ENCODE measurements at regions not wholly inside any gene's neighbourhood (a gene's known extent, or its start where the extent isn't known, plus 50 kb on each side); places are given as distances from the start of the nearest gene placed in this dataset.

- intact Hi-C loops (cut with DNase I), result no loop called here
- DNase-seq (ENCODE audit: low spot score), result no peak
Observed at GRCh38 chr18:34001376-34001775, 223.3 kb downstream of the NOL4 start.

GRCh38 chr18:33987206-33987605 is 237.5 kb downstream of the NOL4 start:
- intact Hi-C loops (cut with DNase I), result no loop called here
- no peak for DNase-seq (ENCODE audit: low spot score)

DNA sequence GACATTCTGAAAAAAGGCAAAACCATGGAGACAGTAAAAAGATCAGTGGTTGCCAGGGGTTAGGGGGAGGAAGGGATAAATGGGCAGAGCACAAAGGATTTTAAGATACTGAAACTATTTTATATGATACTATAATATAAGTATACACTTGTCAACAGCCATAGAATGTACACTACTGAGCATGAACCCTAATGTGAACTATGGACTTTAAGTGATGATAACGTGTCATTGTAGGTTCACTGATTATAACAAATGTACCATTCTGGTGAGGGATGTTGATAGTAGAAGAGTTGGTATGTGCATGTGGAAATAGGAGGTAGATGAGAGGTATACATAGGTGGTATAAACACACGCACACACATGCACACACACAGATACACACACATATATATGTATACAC is 241.6 kb downstream of the NOL4 start:
- intact Hi-C loops (cut with DNase I), result no loop called here
- no peak for DNase-seq (ENCODE audit: low spot score)

- no peak for DNase-seq (ENCODE audit: low spot score)
- intact Hi-C loops (cut with DNase I), result no loop called here
Observed at GRCh38 chr18:33960417-33960816, 264.3 kb downstream of the NOL4 start.

DNA sequence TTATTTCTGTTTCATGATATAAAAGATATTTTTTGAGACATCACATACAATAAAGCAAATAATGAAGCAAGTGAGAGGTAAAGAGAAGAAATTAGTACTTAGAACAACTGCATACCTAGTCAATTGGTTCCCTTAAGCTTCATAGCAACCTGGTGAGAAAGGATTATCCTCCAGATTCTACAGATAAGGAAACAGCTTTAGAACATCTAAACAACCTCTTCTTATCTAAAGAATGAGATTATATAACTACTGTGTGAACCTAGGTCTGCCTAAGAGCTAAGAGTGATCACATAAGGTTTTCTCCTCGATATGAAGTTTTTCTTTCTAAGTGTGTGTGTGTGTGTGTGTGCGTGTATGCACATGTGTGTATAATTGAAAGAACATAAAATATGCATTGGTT is 265.1 kb downstream of the NOL4 start:
- no peak for DNase-seq (ENCODE audit: low spot score)
- intact Hi-C loops (cut with DNase I), result no loop called here

- DNase-seq (ENCODE audit: low spot score), result no peak
- intact Hi-C loops (cut with DNase I), result no loop called here
Observed at GRCh38 chr18:33957707-33958106, 267.0 kb downstream of the NOL4 start.

DNA sequence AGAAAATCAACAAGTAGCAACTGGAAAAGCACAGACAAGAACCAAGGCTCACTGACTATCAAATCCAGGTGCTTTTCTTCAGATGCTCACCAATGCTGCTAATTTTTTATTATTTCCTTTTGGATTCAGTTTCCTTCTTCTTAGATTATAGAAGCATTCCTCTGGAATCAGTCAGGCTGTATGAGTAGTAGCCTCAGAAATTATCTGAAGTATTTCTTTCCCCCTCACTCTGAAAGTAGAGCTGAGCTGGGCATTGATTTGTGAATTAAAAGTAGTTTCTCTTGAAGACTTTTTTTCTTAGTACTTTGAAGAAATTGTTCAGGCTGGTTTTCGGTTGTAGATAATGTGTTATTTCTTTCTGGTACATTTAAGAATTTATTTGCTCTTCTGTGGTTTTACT is 273.7 kb downstream of the NOL4 start:
- no peak for DNase-seq (ENCODE audit: low spot score)
- intact Hi-C loops (cut with DNase I), result no loop called here

DNA sequence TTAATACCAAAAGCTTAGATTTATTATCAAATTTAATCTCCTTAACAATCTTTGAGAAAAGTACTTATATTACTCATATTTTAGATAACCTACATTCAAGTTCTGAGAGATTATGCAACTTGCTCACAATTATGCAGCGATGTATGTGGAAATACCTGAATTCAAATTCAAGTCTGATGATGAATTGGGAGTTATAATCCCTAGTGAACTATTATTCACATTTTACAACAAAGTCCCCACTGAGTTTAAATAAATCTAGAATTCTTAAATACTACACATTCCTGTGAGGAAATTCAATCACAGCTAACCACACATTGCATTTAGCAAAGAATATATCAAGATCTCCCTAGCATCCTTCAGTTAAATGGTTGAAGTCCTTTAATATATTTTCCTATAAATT is 278.4 kb downstream of the NOL4 start:
- no peak for DNase-seq (ENCODE audit: low spot score)
- intact Hi-C loops (cut with DNase I), result no loop called here

DNA sequence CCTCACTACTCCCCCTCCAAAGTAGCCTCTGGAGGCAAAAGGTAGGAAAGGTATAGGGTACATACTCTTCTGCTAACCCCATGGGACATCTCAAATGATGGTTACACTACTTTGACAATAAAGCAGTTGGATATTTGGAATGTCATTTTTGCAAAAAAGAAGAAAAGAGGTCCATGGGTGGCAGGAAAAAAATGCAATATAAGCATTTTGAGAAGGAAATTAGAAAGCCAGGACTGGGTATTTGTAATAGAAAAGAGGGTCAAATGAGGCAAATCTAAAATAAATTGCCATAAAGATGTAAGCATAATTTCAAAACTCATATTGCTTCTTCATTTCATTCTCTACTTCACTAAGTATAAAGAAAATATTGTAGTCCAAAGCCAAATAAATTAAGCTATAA is 280.2 kb downstream of the NOL4 start:
- intact Hi-C loops (cut with DNase I), result no loop called here
- no peak for DNase-seq (ENCODE audit: low spot score)

DNA sequence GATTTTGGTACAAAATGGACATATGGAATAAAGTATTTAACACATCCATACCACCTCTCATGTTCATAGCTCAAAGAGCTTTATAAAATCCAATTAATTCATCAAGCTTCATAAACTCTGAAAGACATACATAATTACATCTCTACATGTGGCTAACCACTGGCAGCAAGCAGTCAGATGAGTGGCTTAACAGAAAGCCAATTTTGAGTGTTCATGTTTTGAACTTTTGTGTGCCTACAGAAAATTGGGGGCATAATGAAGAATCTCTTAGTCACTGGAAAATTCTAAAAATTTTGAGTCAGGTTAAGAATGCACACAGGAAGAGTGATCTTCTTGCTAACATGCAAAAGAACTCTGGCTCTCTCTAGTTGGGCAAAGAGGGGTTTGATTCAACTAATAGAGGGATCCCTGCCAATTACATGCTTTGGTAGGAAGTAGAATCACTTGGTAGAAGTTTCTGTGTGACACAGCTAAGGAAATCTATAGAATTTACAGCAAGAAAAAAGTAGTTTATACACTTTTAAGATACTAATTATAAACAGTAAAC is 287.4 kb downstream of the NOL4 start:
- intact Hi-C loops (cut with DNase I), result no loop called here

DNA sequence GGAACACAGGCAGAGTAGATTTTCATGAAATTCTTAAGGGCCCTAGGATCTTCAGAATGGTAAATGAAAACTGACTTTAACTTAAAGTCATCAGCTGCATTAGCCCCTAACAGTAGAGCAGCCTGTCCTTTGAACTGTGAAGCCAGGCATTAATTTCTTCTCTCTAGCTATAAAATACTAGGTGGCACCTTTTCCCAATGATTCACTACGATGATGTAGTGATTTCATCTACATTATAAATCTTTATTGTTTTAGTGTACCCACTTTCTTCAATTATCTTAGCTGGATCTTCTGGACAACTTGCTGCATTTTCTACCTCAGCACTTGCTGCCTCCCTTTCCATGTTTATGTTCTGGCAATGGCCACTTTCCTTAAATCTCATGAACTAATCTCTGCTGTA is 290.5 kb downstream of the NOL4 start:
- intact Hi-C loops (cut with DNase I), result no loop called here
- DNase-seq (ENCODE audit: low spot score), result no peak

More for the DNA sequence above, 287.4 kb downstream of the NOL4 start:
- DNase-seq (ENCODE audit: low spot score), result no peak

- no peak for DNase-seq (ENCODE audit: low spot score)
- intact Hi-C loops (cut with DNase I), result no loop called here
Observed at GRCh38 chr18:33928231-33928630, 296.5 kb downstream of the NOL4 start.

DNA sequence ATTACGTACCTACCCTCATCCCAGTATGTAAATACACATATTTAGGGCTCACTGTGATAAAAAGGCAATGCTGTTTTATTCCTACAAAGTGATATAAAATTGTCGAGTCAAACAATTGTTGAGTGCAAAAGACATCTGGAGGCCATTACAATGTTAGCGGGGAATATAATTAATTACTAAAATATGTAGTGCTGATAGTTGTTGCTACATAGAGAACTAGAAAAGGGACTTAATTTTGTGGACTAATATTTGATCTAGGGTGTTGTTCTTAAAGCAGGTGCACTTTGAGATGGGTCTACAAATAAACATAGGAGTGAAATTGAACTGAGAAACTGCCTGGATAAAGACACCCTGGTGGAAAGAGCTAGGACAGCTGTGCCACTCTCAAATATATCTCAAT is 300.1 kb downstream of the NOL4 start:
- intact Hi-C loops (cut with DNase I), result no loop called here
- DNase-seq (ENCODE audit: low spot score), result no peak

DNA sequence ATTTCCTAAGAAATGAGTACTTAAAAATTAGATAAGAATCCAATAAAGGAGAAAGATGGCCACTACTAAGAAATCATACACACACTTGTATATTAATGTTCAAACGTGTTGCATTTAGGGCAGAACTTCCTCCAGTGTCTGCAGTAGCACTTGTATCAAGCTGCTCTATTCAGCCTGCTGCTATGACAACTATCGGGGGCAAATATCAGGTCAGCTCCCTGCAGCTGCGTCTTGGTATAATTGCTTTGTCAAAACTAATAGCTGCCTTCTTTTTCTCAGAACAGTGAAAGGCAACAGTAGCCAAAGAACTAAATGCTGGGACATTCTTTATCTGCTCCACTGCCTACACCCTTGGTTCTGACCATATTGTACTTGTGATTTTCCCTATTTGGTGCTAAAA is 300.7 kb downstream of the NOL4 start:
- intact Hi-C loops (cut with DNase I), result no loop called here
- DNase-seq (ENCODE audit: low spot score), result no peak

- no peak for DNase-seq (ENCODE audit: low spot score)
- intact Hi-C loops (cut with DNase I), result no loop called here
Observed at GRCh38 chr18:33918571-33918970, 306.1 kb downstream of the NOL4 start.

DNA sequence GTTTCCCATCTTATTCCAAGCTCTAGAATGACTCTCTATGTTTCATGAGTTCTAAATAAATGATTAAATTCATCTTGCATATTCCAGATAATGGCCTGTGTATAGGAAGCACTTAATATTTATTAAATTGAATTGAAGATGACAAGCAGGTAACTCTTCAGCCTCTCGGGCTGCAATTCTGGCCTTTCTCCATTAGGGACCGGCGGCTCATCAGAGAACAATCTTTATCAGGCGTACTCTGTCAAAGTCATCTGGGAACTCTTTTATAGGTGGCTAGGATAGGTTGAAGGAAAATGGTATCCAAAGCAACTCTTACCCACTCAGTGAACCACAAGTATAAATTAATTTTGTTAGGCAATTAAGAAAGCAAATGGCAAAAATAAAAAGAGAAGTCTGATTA is 308.5 kb downstream of the NOL4 start:
- intact Hi-C loops (cut with DNase I), result no loop called here
- no peak for DNase-seq (ENCODE audit: low spot score)

DNA sequence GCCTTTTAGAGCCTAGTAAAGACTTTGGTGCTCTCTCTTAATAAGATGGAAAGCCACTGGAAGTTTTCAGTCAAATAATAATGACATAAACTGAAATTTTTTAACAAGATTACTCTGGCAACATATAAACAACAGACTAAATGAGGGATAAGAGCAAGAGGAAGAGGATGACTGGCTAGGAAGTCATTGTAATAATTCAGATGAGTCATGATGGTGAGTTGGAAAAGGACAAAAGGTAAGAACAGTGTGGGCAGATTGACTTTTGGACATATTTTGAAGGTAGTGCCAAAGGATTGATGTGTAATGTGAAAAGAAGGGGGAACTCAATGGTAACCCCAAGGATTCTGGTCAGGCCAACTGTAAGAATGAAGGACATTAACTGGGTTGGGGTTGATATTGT is 310.3 kb downstream of the NOL4 start:
- intact Hi-C loops (cut with DNase I), result no loop called here
- no peak for DNase-seq (ENCODE audit: low spot score)

GRCh38 chr18:33906046-33906445 is 318.7 kb downstream of the NOL4 start:
- intact Hi-C loops (cut with DNase I), result no loop called here
- no peak for DNase-seq (ENCODE audit: low spot score)

GRCh38 chr18:33901894-33902512 is 322.7 kb downstream of the NOL4 start:
- DNase-seq (ENCODE audit: low spot score), result no peak
- intact Hi-C loops (cut with DNase I), result no loop called here

GRCh38 chr18:33900638-33901037 is 322.6 kb downstream of the ASXL3 start:
- DNase-seq (ENCODE audit: low spot score), result no peak

DNA sequence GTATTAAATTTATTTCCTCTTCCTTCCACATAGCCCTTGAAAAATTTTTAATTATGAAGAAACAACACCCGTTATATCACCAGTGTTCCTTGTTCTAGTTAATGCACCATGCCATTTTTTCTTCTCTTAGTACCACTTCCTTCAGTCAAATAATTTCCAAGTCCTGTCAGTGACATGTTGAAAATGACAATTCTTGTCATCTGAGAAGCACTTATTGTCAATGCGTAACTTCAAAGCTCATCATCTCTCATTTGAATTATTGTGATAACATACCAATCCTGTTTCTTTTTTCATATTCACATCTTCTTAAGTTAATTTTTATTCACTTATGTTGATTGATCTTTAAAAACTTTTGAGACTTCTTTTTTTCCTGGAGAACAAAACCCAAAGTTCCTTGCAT is 320.4 kb downstream of the ASXL3 start:
- no peak for DNase-seq (ENCODE audit: low spot score)
- intact Hi-C loops (cut with DNase I), result no loop called here

More at GRCh38 chr18:33900638-33901037, 322.6 kb downstream of the ASXL3 start:
- intact Hi-C loops (cut with DNase I), result no loop called here

- intact Hi-C loops (cut with DNase I), result no loop called here
- DNase-seq (ENCODE audit: low spot score), result no peak
Observed at GRCh38 chr18:33878213-33878612, 300.2 kb downstream of the ASXL3 start.
